ENCODE measurements at regions not wholly inside any gene's neighbourhood (a gene's known extent, or its start where the extent isn't known, plus 50 kb on each side); places are given as distances from the start of the nearest gene placed in this dataset.
"Not testable (repeated sequence)": the region's sequence is repeated elsewhere in the genome, so short reads cannot be mapped to it uniquely, and the experiment has no call there.

GRCh38 chr2:129354631-129355030 lies 624.8 kb upstream of the RAB6C start:
- no peak for DNase-seq

GRCh38 chr2:129361688-129362087 lies 617.8 kb upstream of the RAB6C start:
- no peak for DNase-seq

- DNase-seq, result no peak
Observed at GRCh38 chr2:129366263-129366662, 613.2 kb upstream of the RAB6C start.

- DNase-seq, result no peak
Observed at GRCh38 chr2:129367107-129367506, 612.4 kb upstream of the RAB6C start.

GRCh38 chr2:129369437-129369836 lies 610.0 kb upstream of the RAB6C start:
- DNase-seq, result no peak

GRCh38 chr2:129374452-129374851 lies 605.0 kb upstream of the RAB6C start:
- no peak for DNase-seq

- DNase-seq, result no peak
Observed at GRCh38 chr2:129375632-129376425, 603.6 kb upstream of the RAB6C start.

GRCh38 chr2:129376426-129377077 lies 602.9 kb upstream of the RAB6C start:
- DNase-seq, result no peak

GRCh38 chr2:129377078-129377469 lies 602.4 kb upstream of the RAB6C start:
- no peak for DNase-seq

GRCh38 chr2:129378186-129378585 lies 601.3 kb upstream of the RAB6C start:
- no peak for DNase-seq

- DNase-seq, result no peak
Observed at GRCh38 chr2:129379411-129379810, 600.1 kb upstream of the RAB6C start.

GRCh38 chr2:129381789-129382188 lies 597.7 kb upstream of the RAB6C start:
- no peak for DNase-seq

- DNase-seq, result no peak
Observed at GRCh38 chr2:129388870-129389269, 590.6 kb upstream of the RAB6C start.

GRCh38 chr2:129393816-129394215 lies 585.6 kb upstream of the RAB6C start:
- DNase-seq, result no peak

- no peak for DNase-seq
Observed at GRCh38 chr2:129396980-129397599, 582.4 kb upstream of the RAB6C start.

- no peak for DNase-seq
Observed at GRCh38 chr2:129400826-129401225, 578.6 kb upstream of the RAB6C start.

- no peak for DNase-seq
Observed at GRCh38 chr2:129402076-129402475, 577.4 kb upstream of the RAB6C start.

- DNase-seq, result no peak
Observed at GRCh38 chr2:129404000-129404685, 575.3 kb upstream of the RAB6C start.

- no peak for DNase-seq
Observed at GRCh38 chr2:129408570-129408969, 570.9 kb upstream of the RAB6C start.

GRCh38 chr2:129417041-129417440 lies 562.4 kb upstream of the RAB6C start:
- not testable (repeated sequence) for DNase-seq

GRCh38 chr2:129422028-129422427 lies 557.4 kb upstream of the RAB6C start:
- no peak for DNase-seq

GRCh38 chr2:129428086-129428660 lies 551.3 kb upstream of the RAB6C start:
- no peak for DNase-seq

GRCh38 chr2:129430911-129431310 lies 548.6 kb upstream of the RAB6C start:
- DNase-seq, result no peak

Measured in CD4-positive, alpha-beta T cell treated with Interleukin-6 for 4 hours (primary cell).